Activated T-cell treated with anti-CD3 and anti-CD28 coated beads, Interleukin-2, amount 50 U/mL, for 72 hours (primary cell): ENCODE measurements at regions not wholly inside any gene's neighbourhood (a gene's known extent, or its start where the extent isn't known, plus 50 kb on each side); places are given as distances from the start of the nearest gene placed in this dataset.
"Not testable (repeated sequence)": the region's sequence is repeated elsewhere in the genome, so short reads cannot be mapped to it uniquely, and the experiment has no call there.

Source experiments
- ATAC-seq, 2 donors: fragments of 150-1000 bp; cut with Tn5 transposase; replicated peaks in 1 of 2; 2 replicates each; pipeline ENCODE4 v1.10.0; 2021; ENCODE audit warnings: moderate library complexity in 2 of 2, mild to moderate bottlenecking in 1 of 2
- DNase-seq, 2 donors: peaks; one replicate each; pipeline ENCODE4 v3.0.0; 2021 to 2022; ENCODE audit warnings: mixed read lengths in 1 of 2
- H3K27ac Mint-ChIP-seq: one replicate; pipeline ENCODE4 v1.8.0; 2022; ENCODE audit warnings: mild to moderate bottlenecking, moderate library complexity, mixed read lengths
- H3K27me3 Mint-ChIP-seq: one replicate; pipeline ENCODE4 v1.8.0; 2022; ENCODE audit warnings: low read depth, mixed read lengths
- H3K36me3 Mint-ChIP-seq, 2 donors: one replicate each; pipeline ENCODE4 v1.8.0; 2022; ENCODE audit warnings: mixed read lengths in 2 of 2, mild to moderate bottlenecking in 1 of 2; ENCODE audit not compliant: insufficient read depth in 2 of 2
- H3K4me1 Mint-ChIP-seq: one replicate; pipeline ENCODE4 v1.8.0; 2022; ENCODE audit warnings: low read depth, mixed read lengths
- H3K4me3 Mint-ChIP-seq, 2 donors: one replicate each; pipeline ENCODE4 v1.8.0; 2022; ENCODE audit warnings: mild to moderate bottlenecking in 2 of 2, mixed read lengths in 2 of 2, moderate library complexity in 2 of 2
- H3K9me3 Mint-ChIP-seq, 2 donors: one replicate each; pipeline ENCODE4 v1.8.0; 2022; ENCODE audit warnings: mixed read lengths in 2 of 2

- peak overlapping the region in 1 of 2 donors; percentile 15 for H3K4me3 Mint-ChIP-seq
- no peak overlapping the region for H3K27ac Mint-ChIP-seq
- H3K4me1 Mint-ChIP-seq, result peaks cover 10% of the 10 kb centered on the region
- no peaks in the 10 kb centered on the region for H3K9me3 Mint-ChIP-seq
- H3K36me3 Mint-ChIP-seq, result no peaks in the 10 kb centered on the region
- no peaks in the 10 kb centered on the region for H3K27me3 Mint-ChIP-seq
- ATAC-seq, result peak; percentile 62 to 94
- DNase-seq, result peak in 1 of 2 donors; percentile 4
Measured at GRCh38 chr1:245085508-245086095, 69.2 kb upstream of the KIF26B start.

- peaks cover under 1% of the 10 kb centered on the region for H3K27me3 Mint-ChIP-seq
- H3K4me1 Mint-ChIP-seq, result peaks cover 10% of the 10 kb centered on the region
- H3K27ac Mint-ChIP-seq, result no peak overlapping the region
Measured at GRCh38 chr1:245084551-245084950, 70.2 kb upstream of the KIF26B start.

GRCh38 chr1:245079021-245079609 lies 75.7 kb upstream of the KIF26B start:
- no peak for ATAC-seq

More at GRCh38 chr1:245084551-245084950, 70.2 kb upstream of the KIF26B start:
- no peak for ATAC-seq
- Mint-ChIP-seq H3K4me3 (no peak overlapping the region), H3K9me3 (no peaks in the 10 kb centered on the region), H3K36me3 (no peaks in the 10 kb centered on the region)
- no peak for DNase-seq

GRCh38 chr1:245074898-245075297 lies 79.9 kb upstream of the KIF26B start:
- Mint-ChIP-seq H3K27me3 (peaks cover 5% of the 10 kb centered on the region), H3K4me1 (no peaks in the 10 kb centered on the region), H3K9me3 (peaks cover 0 to 3% of the 10 kb centered on the region in 2 donors), H3K4me3 (no peak overlapping the region), H3K36me3 (peaks cover 0 to 2% of the 10 kb centered on the region in 2 donors), H3K27ac (no peak overlapping the region)
- no peak for ATAC-seq
- no peak for DNase-seq

More at GRCh38 chr1:245079021-245079609, 75.7 kb upstream of the KIF26B start:
- H3K36me3 Mint-ChIP-seq, result no peaks in the 10 kb centered on the region
- H3K9me3 Mint-ChIP-seq, result no peaks in the 10 kb centered on the region
- H3K27me3 Mint-ChIP-seq, result peaks cover 5% of the 10 kb centered on the region
- H3K4me1 Mint-ChIP-seq, result no peaks in the 10 kb centered on the region
- no peak overlapping the region for H3K4me3 Mint-ChIP-seq
- H3K27ac Mint-ChIP-seq, result no peak overlapping the region
- no peak for DNase-seq

- Mint-ChIP-seq H3K4me1 (no peaks in the 10 kb centered on the region), H3K4me3 (no peak overlapping the region), H3K27me3 (peaks cover 2% of the 10 kb centered on the region), H3K36me3 (peaks cover 0 to 2% of the 10 kb centered on the region in 2 donors), H3K27ac (no peak overlapping the region), H3K9me3 (peaks cover 0 to 3% of the 10 kb centered on the region in 2 donors)
- ATAC-seq, result no peak
- no peak for DNase-seq
Measured at GRCh38 chr1:245074232-245074747, 80.5 kb upstream of the KIF26B start.

- Mint-ChIP-seq H3K9me3 (peaks cover 0 to 3% of the 10 kb centered on the region in 2 donors), H3K36me3 (peaks cover 0 to 2% of the 10 kb centered on the region in 2 donors), H3K4me1 (no peaks in the 10 kb centered on the region), H3K27me3 (no peaks in the 10 kb centered on the region), H3K4me3 (no peak overlapping the region), H3K27ac (no peak overlapping the region)
- ATAC-seq (no peak), DNase-seq (no peak)
Measured at GRCh38 chr1:245070836-245071615, 83.8 kb upstream of the KIF26B start.

GRCh38 chr1:245067257-245067656 lies 87.5 kb upstream of the KIF26B start:
- H3K36me3 Mint-ChIP-seq, result peaks cover 1 to 2% of the 10 kb centered on the region in 2 donors

GRCh38 chr1:245062741-245063305 lies 92.0 kb upstream of the KIF26B start:
- no peaks in the 10 kb centered on the region for H3K27me3 Mint-ChIP-seq
- H3K36me3 Mint-ChIP-seq, result peaks cover 0 to 1% of the 10 kb centered on the region in 2 donors
- no peak overlapping the region for H3K4me3 Mint-ChIP-seq
- ATAC-seq (peak; percentile 9 to 54), DNase-seq (no peak)
- no peaks in the 10 kb centered on the region for H3K9me3 Mint-ChIP-seq
- H3K4me1 Mint-ChIP-seq, result no peaks in the 10 kb centered on the region
- no peak overlapping the region for H3K27ac Mint-ChIP-seq

More at GRCh38 chr1:245067257-245067656, 87.5 kb upstream of the KIF26B start:
- Mint-ChIP-seq H3K9me3 (no peaks in the 10 kb centered on the region), H3K27ac (no peak overlapping the region), H3K4me1 (no peaks in the 10 kb centered on the region), H3K4me3 (no peak overlapping the region), H3K27me3 (no peaks in the 10 kb centered on the region)
- no peak for DNase-seq
- ATAC-seq, result no peak

- not testable (repeated sequence) for H3K27me3 Mint-ChIP-seq, H3K27ac Mint-ChIP-seq, H3K4me1 Mint-ChIP-seq, H3K36me3 Mint-ChIP-seq, ATAC-seq, H3K4me3 Mint-ChIP-seq, DNase-seq, H3K9me3 Mint-ChIP-seq
Measured at GRCh38 chr1:245061808-245062207, 93.0 kb upstream of the KIF26B start.

- H3K4me3 Mint-ChIP-seq, result no peak overlapping the region
- ATAC-seq, result no peak
- H3K4me1 Mint-ChIP-seq, result no peaks in the 10 kb centered on the region
- no peak for DNase-seq
- H3K27me3 Mint-ChIP-seq, result no peaks in the 10 kb centered on the region
- H3K9me3 Mint-ChIP-seq, result no peaks in the 10 kb centered on the region
- H3K27ac Mint-ChIP-seq, result no peak overlapping the region
- H3K36me3 Mint-ChIP-seq, result peaks cover 0 to 1% of the 10 kb centered on the region in 2 donors
Measured at GRCh38 chr1:245060684-245061374, 94.0 kb upstream of the KIF26B start.

- Mint-ChIP-seq H3K36me3 (no peaks in the 10 kb centered on the region), H3K9me3 (no peaks in the 10 kb centered on the region), H3K4me3 (no peak overlapping the region), H3K27ac (no peak overlapping the region), H3K4me1 (no peaks in the 10 kb centered on the region), H3K27me3 (no peaks in the 10 kb centered on the region)
- DNase-seq (no peak), ATAC-seq (no peak)
Measured at GRCh38 chr1:245059806-245060424, 94.9 kb upstream of the KIF26B start.

GRCh38 chr1:245058882-245059281 lies 95.9 kb upstream of the KIF26B start:
- no peak overlapping the region for H3K4me3 Mint-ChIP-seq
- H3K4me1 Mint-ChIP-seq, result peaks cover 9% of the 10 kb centered on the region
- no peaks in the 10 kb centered on the region for H3K9me3 Mint-ChIP-seq
- ATAC-seq (no peak), DNase-seq (no peak)
- peaks cover 7% of the 10 kb centered on the region for H3K27me3 Mint-ChIP-seq
- no peaks in the 10 kb centered on the region for H3K36me3 Mint-ChIP-seq
- no peak overlapping the region for H3K27ac Mint-ChIP-seq
